Duodenal mucosa (tissue), 2 donors: ENCODE measurements at regions not wholly inside any gene's neighbourhood (a gene's known extent, or its start where the extent isn't known, plus 50 kb on each side); places are given as distances from the start of the nearest gene placed in this dataset.

Source experiments
- H3K27ac ChIP-seq: one replicate; pipeline ENCODE4 v1.7.0; 2013; ENCODE audit warnings: low read depth, low read length
- H3K27me3 ChIP-seq, 2 donors: one replicate each; pipeline ENCODE4 v1.7.0; 2013; ENCODE audit warnings: low read length in 2 of 2, control low read depth in 1 of 2; ENCODE audit not compliant: insufficient read depth in 2 of 2, control insufficient read depth in 1 of 2
- H3K36me3 ChIP-seq, 2 donors: one replicate each; pipeline ENCODE4 v1.7.0; 2013; ENCODE audit warnings: low read length in 2 of 2, control low read depth in 1 of 2; ENCODE audit not compliant: insufficient read depth in 2 of 2, control insufficient read depth in 1 of 2
- H3K4me1 ChIP-seq, 2 donors: one replicate each; pipeline ENCODE4 v1.7.0; 2013; ENCODE audit warnings: low read length in 2 of 2, control low read depth in 1 of 2; ENCODE audit not compliant: insufficient read depth in 2 of 2, control insufficient read depth in 1 of 2
- H3K4me3 ChIP-seq, 2 donors: one replicate each; pipeline ENCODE4 v1.7.0; 2013; ENCODE audit warnings: low read length in 2 of 2, low read depth in 1 of 2
- H3K9ac ChIP-seq, 2 donors: one replicate each; pipeline ENCODE4 v1.7.0; 2013; ENCODE audit warnings: low read length in 2 of 2, low read depth in 1 of 2
- H3K9me3 ChIP-seq, 2 donors: one replicate each; pipeline ENCODE4 v1.7.0; 2013; ENCODE audit warnings: low read length in 2 of 2, control low read depth in 1 of 2; ENCODE audit not compliant: control insufficient read depth in 1 of 2

- Histone ChIP-seq H3K4me1 (no peaks in the 10 kb centered on the region), H3K36me3 (no peaks in the 10 kb centered on the region), H3K27me3 (no peaks in the 10 kb centered on the region), H3K9me3 (no peaks in the 10 kb centered on the region), H3K27ac (no peak overlapping the region), H3K4me3 (no peak overlapping the region), H3K9ac (no peak overlapping the region)
These were observed 156.6 kb downstream of the NR4A2 start for GRCh38 chr2:156175946-156176345.

- Histone ChIP-seq H3K9ac (no peak overlapping the region), H3K9me3 (no peaks in the 10 kb centered on the region), H3K27ac (no peak overlapping the region), H3K4me1 (no peaks in the 10 kb centered on the region), H3K36me3 (no peaks in the 10 kb centered on the region), H3K27me3 (no peaks in the 10 kb centered on the region), H3K4me3 (no peak overlapping the region)
These were observed 161.6 kb downstream of the NR4A2 start for GRCh38 chr2:156170929-156171328.

GRCh38 chr2:156165742-156166141 lies 166.8 kb downstream of the NR4A2 start:
- no peaks in the 10 kb centered on the region for H3K27me3 ChIP-seq
- H3K4me1 ChIP-seq: no peaks in the 10 kb centered on the region
- H3K36me3 ChIP-seq: no peaks in the 10 kb centered on the region
- H3K4me3 ChIP-seq: no peak overlapping the region
- no peak overlapping the region for H3K9ac ChIP-seq
- no peak overlapping the region for H3K27ac ChIP-seq
- H3K9me3 ChIP-seq: no peaks in the 10 kb centered on the region

GRCh38 chr2:156164091-156164720 lies 168.3 kb downstream of the NR4A2 start:
- Histone ChIP-seq H3K4me1 (no peaks in the 10 kb centered on the region), H3K9ac (no peak overlapping the region), H3K36me3 (no peaks in the 10 kb centered on the region), H3K27me3 (no peaks in the 10 kb centered on the region), H3K4me3 (no peak overlapping the region), H3K27ac (no peak overlapping the region), H3K9me3 (no peaks in the 10 kb centered on the region)

GRCh38 chr2:156158808-156159207 lies 173.7 kb downstream of the NR4A2 start:
- Histone ChIP-seq H3K9me3 (no peaks in the 10 kb centered on the region), H3K27me3 (no peaks in the 10 kb centered on the region), H3K27ac (no peak overlapping the region)

GRCh38 chr2:156157670-156158069 lies 174.9 kb downstream of the NR4A2 start:
- Histone ChIP-seq H3K4me1 (no peaks in the 10 kb centered on the region), H3K9me3 (no peaks in the 10 kb centered on the region), H3K27ac (no peak overlapping the region), H3K36me3 (no peaks in the 10 kb centered on the region), H3K27me3 (no peaks in the 10 kb centered on the region), H3K4me3 (no peak overlapping the region), H3K9ac (no peak overlapping the region)

More at GRCh38 chr2:156158808-156159207, 173.7 kb downstream of the NR4A2 start:
- no peaks in the 10 kb centered on the region for H3K4me1 ChIP-seq
- H3K9ac ChIP-seq: no peak overlapping the region
- H3K4me3 ChIP-seq: no peak overlapping the region
- H3K36me3 ChIP-seq: no peaks in the 10 kb centered on the region

GRCh38 chr2:156156580-156156979 lies 175.9 kb downstream of the NR4A2 start:
- Histone ChIP-seq H3K27me3 (no peaks in the 10 kb centered on the region), H3K27ac (no peak overlapping the region), H3K4me3 (no peak overlapping the region), H3K9me3 (no peaks in the 10 kb centered on the region), H3K36me3 (no peaks in the 10 kb centered on the region), H3K9ac (no peak overlapping the region), H3K4me1 (no peaks in the 10 kb centered on the region)

GRCh38 chr2:156155319-156155718 lies 177.2 kb downstream of the NR4A2 start:
- Histone ChIP-seq H3K36me3 (no peaks in the 10 kb centered on the region), H3K27ac (no peak overlapping the region), H3K9me3 (no peaks in the 10 kb centered on the region), H3K4me1 (no peaks in the 10 kb centered on the region), H3K9ac (no peak overlapping the region), H3K4me3 (no peak overlapping the region), H3K27me3 (no peaks in the 10 kb centered on the region)

GRCh38 chr2:156151351-156151750 lies 181.2 kb downstream of the NR4A2 start:
- no peaks in the 10 kb centered on the region for H3K27me3 ChIP-seq
- no peaks in the 10 kb centered on the region for H3K9me3 ChIP-seq
- no peaks in the 10 kb centered on the region for H3K4me1 ChIP-seq
- no peak overlapping the region for H3K9ac ChIP-seq
- no peaks in the 10 kb centered on the region for H3K36me3 ChIP-seq
- H3K27ac ChIP-seq: no peak overlapping the region
- H3K4me3 ChIP-seq: no peak overlapping the region

- Histone ChIP-seq H3K9ac (no peak overlapping the region), H3K4me1 (no peaks in the 10 kb centered on the region), H3K4me3 (no peak overlapping the region), H3K9me3 (no peaks in the 10 kb centered on the region), H3K36me3 (no peaks in the 10 kb centered on the region), H3K27ac (no peak overlapping the region), H3K27me3 (no peaks in the 10 kb centered on the region)
These were observed 184.8 kb downstream of the NR4A2 start for GRCh38 chr2:156147594-156148330.
